ENCODE measurements at regions not wholly inside any gene's neighbourhood (a gene's known extent, or its start where the extent isn't known, plus 50 kb on each side); places are given as distances from the start of the nearest gene placed in this dataset.

DNA sequence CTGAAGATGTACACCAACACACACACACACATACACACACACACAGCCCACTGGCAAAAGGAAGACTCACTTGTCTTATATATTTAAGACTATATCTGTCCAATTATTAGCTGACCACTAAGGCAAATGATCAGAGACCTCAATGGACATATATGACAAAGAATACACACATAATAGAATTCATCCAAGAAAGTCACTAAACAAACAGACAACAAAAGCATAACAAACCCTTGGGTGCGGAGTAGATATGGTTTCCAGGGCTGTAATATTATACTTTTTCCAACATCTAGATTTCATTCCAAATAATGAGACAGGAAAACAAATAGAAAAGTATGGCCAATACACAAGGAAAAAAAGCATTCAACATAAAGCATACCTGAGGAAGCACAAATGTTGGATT, 72.3 kb upstream of the PRICKLE2 start:
- DNase-seq: no peak
- in situ Hi-C loops (cut with MboI; ENCODE audit: low pct_unique_long_range_greater_than_20kb, low sequenced_read_pairs): no loop called here

DNA sequence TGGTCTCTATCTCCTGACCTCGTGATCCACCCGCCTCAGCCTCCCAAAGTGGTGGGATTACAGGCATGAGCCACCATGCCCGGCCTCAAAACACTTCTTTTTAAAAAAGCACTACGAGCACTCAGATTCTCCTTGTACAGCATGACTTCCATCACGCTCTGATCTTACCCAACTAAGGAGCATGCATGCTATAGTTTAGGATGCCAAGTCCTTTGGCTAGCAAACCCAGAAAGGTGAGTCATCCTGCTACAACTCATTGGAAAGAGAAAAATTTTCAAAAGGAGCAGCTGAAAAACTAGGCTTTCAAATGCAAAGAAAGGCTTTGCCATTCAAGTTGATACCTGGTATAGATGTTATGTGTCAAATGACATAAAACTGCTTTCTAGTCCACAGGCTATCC, 70.3 kb upstream of the PRICKLE2 start:
- DNase-seq: no peak
- in situ Hi-C loops (cut with MboI; ENCODE audit: low pct_unique_long_range_greater_than_20kb, low sequenced_read_pairs): no loop called here

DNA sequence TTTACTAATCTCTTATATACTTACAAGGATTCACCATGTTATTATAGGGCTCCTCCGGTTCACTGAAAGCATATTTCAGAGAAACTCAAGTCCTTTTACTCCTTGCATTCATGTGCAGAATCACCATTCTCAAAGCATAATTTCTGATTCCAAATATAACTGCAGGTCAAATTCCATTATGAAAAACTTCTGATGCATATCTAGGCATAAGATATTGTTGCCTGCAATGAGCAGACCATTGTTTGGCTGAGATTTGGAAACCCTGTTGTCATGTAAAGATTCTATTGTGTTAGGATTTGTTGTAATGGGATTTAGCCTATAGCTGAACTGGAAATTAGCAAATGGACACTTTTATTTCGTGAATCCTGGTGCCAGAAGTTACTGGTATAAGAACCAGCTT, 69.5 kb upstream of the PRICKLE2 start:
- in situ Hi-C loops (cut with MboI; ENCODE audit: low pct_unique_long_range_greater_than_20kb, low sequenced_read_pairs): no loop called here
- DNase-seq: no peak

DNA sequence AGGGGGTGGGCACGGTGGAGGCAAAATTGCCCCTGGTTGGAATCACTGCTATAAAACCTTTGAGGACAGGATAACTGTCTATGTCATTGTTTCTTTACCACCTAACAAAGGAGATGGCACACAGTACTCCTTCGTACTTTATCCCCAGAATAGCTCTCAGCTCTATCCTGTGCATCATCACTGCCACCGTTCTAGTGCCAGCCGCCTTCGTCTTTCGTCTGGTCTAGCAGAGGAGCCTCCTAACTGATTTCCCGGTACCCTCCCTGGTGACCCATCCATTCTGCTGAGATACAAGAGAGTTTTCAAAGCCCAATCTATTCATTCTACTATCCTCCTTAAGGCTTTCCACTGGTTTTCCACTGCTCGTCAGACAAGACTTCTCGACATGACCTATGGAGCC, 67.9 kb upstream of the PRICKLE2 start:
- DNase-seq: no peak

DNA sequence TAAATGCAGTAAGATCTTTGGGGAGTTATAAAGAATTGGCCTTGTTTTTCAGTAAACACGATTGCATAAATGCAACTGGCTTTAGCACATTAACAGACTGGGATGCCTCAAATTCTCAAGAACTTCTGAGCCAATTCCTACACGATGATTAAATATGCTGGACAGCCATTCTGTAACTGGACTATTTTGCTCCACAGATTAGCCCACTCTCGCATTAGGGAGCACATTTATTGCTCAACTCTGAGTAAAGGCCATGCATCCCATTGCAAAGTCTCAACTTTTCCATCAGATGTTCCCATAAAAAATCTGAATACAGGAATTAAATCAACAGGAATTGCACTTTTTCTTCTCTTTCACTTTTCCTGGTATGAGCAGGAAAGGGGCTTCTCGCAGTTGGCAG, 66.7 kb upstream of the PRICKLE2 start:
- in situ Hi-C loops (cut with MboI; ENCODE audit: low pct_unique_long_range_greater_than_20kb, low sequenced_read_pairs): no loop called here
- DNase-seq: no peak

More for the DNA sequence above, 67.9 kb upstream of the PRICKLE2 start:
- in situ Hi-C loops (cut with MboI; ENCODE audit: low pct_unique_long_range_greater_than_20kb, low sequenced_read_pairs): no loop called here

- no peak for DNase-seq
- in situ Hi-C loops (cut with MboI; ENCODE audit: low pct_unique_long_range_greater_than_20kb, low sequenced_read_pairs): no loop called here
Observed at GRCh38 chr3:64291345-64291744, 66.1 kb upstream of the PRICKLE2 start.

- in situ Hi-C loops (cut with MboI; ENCODE audit: low pct_unique_long_range_greater_than_20kb, low sequenced_read_pairs): no loop called here
- DNase-seq: no peak
Observed at GRCh38 chr3:64290864-64291263, 65.6 kb upstream of the PRICKLE2 start.

DNA sequence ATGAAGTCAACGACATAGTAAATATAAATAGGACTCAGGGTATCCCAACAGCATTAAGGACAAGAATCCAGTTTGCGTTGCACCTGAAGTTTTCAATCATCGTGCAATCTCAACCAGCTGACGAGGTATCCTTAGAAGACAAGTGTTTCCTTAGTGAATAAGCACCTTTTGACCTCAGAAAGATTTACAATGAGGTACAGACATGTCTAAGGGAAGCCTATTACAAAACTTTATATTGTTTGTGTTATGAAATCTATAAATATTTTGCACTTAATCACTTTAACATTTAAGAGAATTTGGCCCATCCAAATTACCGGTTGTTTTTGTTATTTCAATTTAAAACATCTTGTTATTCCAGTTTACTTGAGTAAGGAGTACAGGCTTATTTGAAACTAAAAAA, 64.9 kb upstream of the PRICKLE2 start:
- no peak for DNase-seq
- in situ Hi-C loops (cut with MboI; ENCODE audit: low pct_unique_long_range_greater_than_20kb, low sequenced_read_pairs): no loop called here

- no peak for DNase-seq
- in situ Hi-C loops (cut with MboI; ENCODE audit: low pct_unique_long_range_greater_than_20kb, low sequenced_read_pairs): no loop called here
Observed at GRCh38 chr3:64289622-64290021, 64.4 kb upstream of the PRICKLE2 start.

DNA sequence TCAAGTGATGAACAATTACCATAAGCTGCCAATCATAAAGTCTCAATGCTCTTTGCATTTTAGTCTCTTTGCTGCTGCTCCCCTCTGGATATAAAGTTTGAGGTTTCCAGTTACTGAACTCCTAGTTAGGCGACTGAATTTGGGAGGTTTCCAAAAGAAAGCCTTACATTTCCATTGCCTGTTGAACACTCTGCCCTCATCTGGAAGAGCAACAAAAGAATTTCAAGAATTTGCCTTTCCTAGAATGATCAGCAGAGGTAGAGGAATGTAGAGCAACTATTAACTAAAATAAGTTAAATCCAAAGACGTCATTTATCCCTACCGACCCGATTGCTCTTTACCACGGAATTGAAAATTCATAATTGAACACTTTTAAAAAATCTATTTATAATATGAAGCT, 53.4 kb upstream of the PRICKLE2 start:
- no peak for DNase-seq

DNA sequence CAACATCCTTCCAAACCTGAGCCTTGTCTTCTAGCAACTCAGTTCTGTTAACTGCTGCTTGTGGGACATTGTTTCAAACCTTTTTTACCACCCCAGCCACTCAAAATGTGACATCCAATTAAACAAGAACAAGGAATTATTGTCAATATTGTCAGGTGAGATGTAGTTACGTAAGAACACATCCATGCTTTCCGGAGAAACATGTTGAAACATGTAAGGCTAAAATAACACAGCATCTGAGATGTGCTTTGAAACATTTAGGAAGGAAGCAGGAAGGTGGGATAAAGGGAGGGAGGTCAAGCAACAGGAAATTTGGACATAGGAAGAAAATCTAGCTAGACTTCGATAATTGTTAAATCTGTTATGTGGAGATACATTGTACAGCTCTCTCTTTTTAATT, 50.9 kb upstream of the PRICKLE2 start:
- in situ Hi-C loops (cut with MboI; ENCODE audit: low pct_unique_long_range_greater_than_20kb, low sequenced_read_pairs): no loop called here
- no peak for DNase-seq

More for the DNA sequence above, 53.4 kb upstream of the PRICKLE2 start:
- in situ Hi-C loops (cut with MboI; ENCODE audit: low pct_unique_long_range_greater_than_20kb, low sequenced_read_pairs): no loop called here

Measured in KBM-7 (cell line).